SK-N-SH (cell line): ENCODE measurements at regions not wholly inside any gene's neighbourhood (a gene's known extent, or its start where the extent isn't known, plus 50 kb on each side); places are given as distances from the start of the nearest gene placed in this dataset.

Source experiments
- CTCF ChIA-PET: fragments of 300-600, 350-600 bp; formaldehyde crosslinking; extraction: SDS; loops from one replicate; lab custom pipeline; 2021; lab: Yijun Ruan, JAX
- POLR2A ChIA-PET: fragments of 350-600 bp; sonication (Branson Sonifier 250); formaldehyde crosslinking; extraction: SDS; loops from one replicate; lab custom pipeline; 2020; ENCODE audit warnings: antibody characterized with exemption, inconsistent platforms; lab: Yijun Ruan, JAX
- DNase-seq: peaks from one replicate; pipeline ENCODE4 v3.0.0; 2012
- H2AFZ ChIP-seq: fragments of 200-600 bp; sonication (generic); 2 replicates; pipeline ENCODE4 v1.8.1; 2016; ENCODE audit warnings: antibody characterized with exemption, mild to moderate bottlenecking, low read depth
- H3F3A ChIP-seq: fragments of 200-600 bp; sonication (generic); replicated peaks from 2 replicates; pipeline ENCODE3; 2016; ENCODE audit warnings: antibody characterized with exemption, mild to moderate bottlenecking; ENCODE audit not compliant: insufficient read depth
- H3K27ac ChIP-seq, 2 experiments: fragments of 200-500 bp in 1 of 2; fragments of 200-600 bp in 1 of 2; sonication (Bioruptor generic) in 1 of 2; sonication (generic), shearing (Covaris generic) in 1 of 2; 2 replicates each; pipeline versions ENCODE4 v1.5.1 to v1.6.1; 2014 to 2016; ENCODE audit warnings: low read depth in 2 of 2, inconsistent platforms in 1 of 2, low read length in 1 of 2, mild to moderate bottlenecking in 1 of 2, mixed read lengths in 1 of 2
- H3K27me3 ChIP-seq: fragments of 200-600 bp; sonication (generic), shearing (Covaris generic); 2 replicates; pipeline ENCODE4 v1.6.1; 2016; ENCODE audit warnings: mixed run types; ENCODE audit not compliant: insufficient read depth
- H3K36me3 ChIP-seq, 2 experiments: fragments of 200-500 bp in 1 of 2; fragments of 200-600 bp in 1 of 2; sonication (Bioruptor generic) in 1 of 2; sonication (generic) in 1 of 2; replicated peaks in 1 of 2; 2 replicates each; pipeline versions ENCODE3 to v1.5.1; 2014 to 2016; ENCODE audit warnings: low read length in 1 of 2, mild to moderate bottlenecking in 1 of 2; ENCODE audit not compliant: insufficient read depth in 2 of 2, control insufficient read depth in 1 of 2
- H3K4me1 ChIP-seq, 2 experiments: fragments of 200-500 bp in 1 of 2; fragments of 200-600 bp in 1 of 2; sonication (Bioruptor generic) in 1 of 2; sonication (generic), shearing (Covaris generic) in 1 of 2; 2 replicates each; pipeline versions ENCODE4 v1.5.1 to v1.6.1; 2014 to 2016; ENCODE audit warnings: low read depth in 1 of 2, low read length in 1 of 2, mixed run types in 1 of 2; ENCODE audit not compliant: insufficient read depth in 2 of 2, control insufficient read depth in 1 of 2
- H3K4me2 ChIP-seq: fragments of 200-600 bp; sonication (generic), shearing (Covaris generic); 2 replicates; pipeline ENCODE4 v1.6.1; 2017; ENCODE audit warnings: mixed run types
- H3K4me3 ChIP-seq, 2 experiments: fragments of 200-500 bp in 1 of 2; fragments of 200-600 bp in 1 of 2; sonication (Bioruptor generic) in 1 of 2; sonication (generic), shearing (Covaris generic) in 1 of 2; 2 replicates each; pipeline versions ENCODE4 v1.5.1 to v1.8.1; 2014 to 2016; ENCODE audit warnings: low read depth in 2 of 2, inconsistent platforms in 1 of 2, low read length in 1 of 2, mild to moderate bottlenecking in 1 of 2, mixed read lengths in 1 of 2, moderate library complexity in 1 of 2
- H3K79me2 ChIP-seq: fragments of 200-600 bp; sonication (generic); 2 replicates; pipeline ENCODE4 v1.8.1; 2017; ENCODE audit warnings: mild to moderate bottlenecking; ENCODE audit not compliant: insufficient read depth
- H3K9ac ChIP-seq: fragments of 200-600 bp; sonication (generic); 2 replicates; pipeline ENCODE4 v1.6.1; 2017; ENCODE audit warnings: mixed run types
- H3K9me2 ChIP-seq: fragments of 200-600 bp; sonication (generic); 2 replicates; pipeline ENCODE4 v1.6.1; 2017; ENCODE audit warnings: mixed run types
- H3K9me3 ChIP-seq: fragments of 200-600 bp; sonication (generic); 2 replicates; pipeline ENCODE4 v1.6.1; 2017; ENCODE audit warnings: mixed run types, mild to moderate bottlenecking, moderate library complexity
- H4K20me1 ChIP-seq: fragments of 200-600 bp; sonication (generic); 2 replicates; pipeline ENCODE4 v1.6.1; 2017; ENCODE audit warnings: mild to moderate bottlenecking, mixed run types; ENCODE audit not compliant: insufficient read depth
- CHD2 ChIP-seq: fragments of 150-350 bp; IDR thresholded peaks from 2 replicates; pipeline ENCODE4 v1.6.1; 2018; ENCODE audit warnings: low read length; ENCODE audit not compliant: partially characterized antibody
- CTCF ChIP-seq: fragments of 200-600 bp; sonication (generic); IDR thresholded peaks from 2 replicates; pipeline ENCODE4 v1.6.1; 2017; ENCODE audit warnings: antibody characterized with exemption, mild to moderate bottlenecking, moderate library complexity
- ELF1 ChIP-seq: IDR thresholded peaks from 2 replicates; pipeline ENCODE4 v1.4.0; 2012
- EP300 ChIP-seq, 2 experiments: IDR thresholded peaks; 2 replicates each; pipeline versions ENCODE4 v1.4.0 to v1.6.1; 2012; ENCODE audit warnings: borderline replicate concordance in 1 of 2, low read depth in 1 of 2, low read length in 1 of 2
- IRF3 ChIP-seq: fragments of 150-350 bp; IDR thresholded peaks from 2 replicates; pipeline ENCODE4 v1.6.1; 2016; ENCODE audit warnings: mild to moderate bottlenecking, low read depth, low read length
- JUND ChIP-seq: IDR thresholded peaks from 2 replicates; pipeline ENCODE4 v1.4.0; 2012
- MEF2A ChIP-seq: IDR thresholded peaks from 2 replicates; pipeline ENCODE4 v1.4.0; 2012; ENCODE audit warnings: low read depth, borderline replicate concordance
- MXI1 ChIP-seq: IDR thresholded peaks from 2 replicates; pipeline ENCODE4 v1.6.1; 2012; ENCODE audit warnings: mild to moderate bottlenecking, low read depth, low read length, improper control_type of control experiment
- NRF1 ChIP-seq: IDR thresholded peaks from 2 replicates; pipeline ENCODE4 v1.6.1; 2012; ENCODE audit warnings: low read depth, mild to moderate bottlenecking, low read length
- POLR2AphosphoS5 ChIP-seq: IDR thresholded peaks from 2 replicates; pipeline ENCODE4 v1.6.1; 2012; ENCODE audit warnings: low read depth, low read length
- REST ChIP-seq: IDR thresholded peaks from 2 replicates; pipeline ENCODE4 v1.6.1; 2012; ENCODE audit warnings: mild to moderate bottlenecking, low read depth, low read length, moderate library complexity
- RFX5 ChIP-seq: IDR thresholded peaks from 2 replicates; pipeline ENCODE4 v1.6.1; 2012; ENCODE audit warnings: mild to moderate bottlenecking, improper control_type of control experiment, low read length
- SIN3A ChIP-seq: IDR thresholded peaks from 2 replicates; pipeline ENCODE4 v1.6.1; 2012; ENCODE audit warnings: low read depth, mild to moderate bottlenecking, low read length, moderate library complexity, borderline replicate concordance
- SMC3 ChIP-seq: IDR thresholded peaks from 2 replicates; pipeline ENCODE4 v1.6.1; 2012; ENCODE audit warnings: low read depth, low read length, improper control_type of control experiment
- TCF12 ChIP-seq: IDR thresholded peaks from 2 replicates; pipeline ENCODE4 v1.4.0; 2012
- TEAD4 ChIP-seq: IDR thresholded peaks from 2 replicates; pipeline ENCODE4 v1.4.0; 2012; ENCODE audit warnings: mild to moderate bottlenecking, borderline replicate concordance; ENCODE audit not compliant: insufficient read depth
- WGBS: methylation state at CpG from one replicate; pipeline ENCODE4 v1.1.6; 2017; ENCODE audit warnings: low lambda C conversion rate; 5-methylcytosine and 5-hydroxymethylcytosine counted together

- Histone ChIP-seq H3K4me2 (no peak overlapping the region), H3K79me2 (no peaks in the 10 kb centered on the region), H3K36me3 (no peaks in the 10 kb centered on the region), H3K4me3 (no peak overlapping the region), H3K9me2 (no peaks in the 10 kb centered on the region), H3F3A (no peaks in the 10 kb centered on the region), H4K20me1 (no peaks in the 10 kb centered on the region), H3K4me1 (no peaks in the 10 kb centered on the region), H3K27ac (no peak overlapping the region), H3K9ac (no peak overlapping the region), H2AFZ (no peak overlapping the region), H3K27me3 (peaks cover 8% of the 10 kb centered on the region; the same call in 1 of the 2 replicates), H3K9me3 (no peaks in the 10 kb centered on the region)
- ChIA-PET CTCF (no interaction called here), POLR2A (no interaction called here)
- no peak for DNase-seq
- TF ChIP-seq REST = no peak
- 77% methylated on average over 2 of the region's 2 CpGs for WGBS
Observed at GRCh38 chr2:156867201-156867600, 390.3 kb upstream of the GALNT5 start.

- Histone ChIP-seq H3K9ac (no peak overlapping the region), H3K36me3 (no peaks in the 10 kb centered on the region), H3K4me2 (no peak overlapping the region), H3K4me1 (no peaks in the 10 kb centered on the region), H3K27me3 (peaks cover 5% of the 10 kb centered on the region; the same call in 1 of the 2 replicates), H3K27ac (no peak overlapping the region), H3K4me3 (no peak overlapping the region), H2AFZ (no peak overlapping the region), H3K79me2 (no peaks in the 10 kb centered on the region), H4K20me1 (no peaks in the 10 kb centered on the region), H3K9me3 (no peaks in the 10 kb centered on the region), H3K9me2 (no peaks in the 10 kb centered on the region), H3F3A (no peaks in the 10 kb centered on the region)
- CTCF ChIA-PET = no interaction called here
- TF ChIP-seq TCF12 = no peak
- TF ChIP-seq SMC3 = no peak
- no peak for TF ChIP-seq NRF1
- DNase-seq = no peak
- POLR2A ChIA-PET = no interaction called here
- 18% methylated on average over 3 of the region's 3 CpGs for WGBS
Observed at GRCh38 chr2:156874707-156875106, 382.8 kb upstream of the GALNT5 start.

- WGBS = 25% methylated on average over 3 of the region's 3 CpGs
- no peaks in the 10 kb centered on the region for H3F3A ChIP-seq
- no peak for DNase-seq
- no peaks in the 10 kb centered on the region for H3K79me2 ChIP-seq
- no peak overlapping the region for H3K27ac ChIP-seq
- no peak overlapping the region for H2AFZ ChIP-seq
- ChIA-PET CTCF (no interaction called here), POLR2A (no interaction called here)
- no peak overlapping the region for H3K4me2 ChIP-seq
- no peaks in the 10 kb centered on the region for H3K4me1 ChIP-seq
- no peak overlapping the region for H3K9ac ChIP-seq
- no peaks in the 10 kb centered on the region for H3K36me3 ChIP-seq
- no peaks in the 10 kb centered on the region for H4K20me1 ChIP-seq
- no peaks in the 10 kb centered on the region for H3K9me2 ChIP-seq
- H3K9me3 ChIP-seq = no peaks in the 10 kb centered on the region
- H3K4me3 ChIP-seq = no peak overlapping the region
- peaks cover 6% of the 10 kb centered on the region; the same call in 1 of the 2 replicates for H3K27me3 ChIP-seq
- no peak for TF ChIP-seq TEAD4
- no peak for TF ChIP-seq CTCF
- no peak for TF ChIP-seq MXI1
- no peak for TF ChIP-seq RFX5
- TF ChIP-seq ELF1 = no peak
- TF ChIP-seq MEF2A = no peak
- no peak for TF ChIP-seq JUND
- no peak for TF ChIP-seq EP300 (IDR thresholded peaks at IDR 0.05; ENCODE audit: borderline replicate concordance in 1 of 2, low read depth in 1 of 2, low read length in 1 of 2)
- no peak for TF ChIP-seq CHD2
- TF ChIP-seq IRF3 = no peak
- TF ChIP-seq SIN3A = no peak
- no peak for TF ChIP-seq POLR2AphosphoS5
Observed at GRCh38 chr2:156883804-156884203, 373.7 kb upstream of the GALNT5 start.
